H9 (cell line): ENCODE measurements at regions not wholly inside any gene's neighbourhood (a gene's known extent, or its start where the extent isn't known, plus 50 kb on each side); places are given as distances from the start of the nearest gene placed in this dataset.

Experiments used
- DNase-seq: peaks from one replicate; pipeline ENCODE4 v3.0.0-alpha.2; 2017
- H2AFZ ChIP-seq: one replicate; pipeline ENCODE4 v1.6.1; 2013; ENCODE audit warnings: mild to moderate bottlenecking, low read length, control low read depth, moderate library complexity
- H2AK5ac ChIP-seq: 2 replicates; pipeline ENCODE4 v1.6.1; 2013; ENCODE audit warnings: low read length, control low read depth, mixed read lengths; ENCODE audit not compliant: insufficient read length
- H2BK120ac ChIP-seq: one replicate; pipeline ENCODE4 v1.6.1; 2013; ENCODE audit warnings: low read depth, mild to moderate bottlenecking, low read length, control low read depth, inconsistent platforms; ENCODE audit not compliant: poor library complexity, severe bottlenecking
- H2BK12ac ChIP-seq: 2 replicates; pipeline ENCODE4 v1.6.1; 2013; ENCODE audit warnings: low read length, control low read depth, mixed read lengths, low read depth; ENCODE audit not compliant: insufficient read length
- H2BK15ac ChIP-seq: 2 replicates; pipeline ENCODE4 v1.6.1; 2013; ENCODE audit warnings: low read depth, low read length, control low read depth
- H2BK20ac ChIP-seq: one replicate; pipeline ENCODE4 v1.6.1; 2013; ENCODE audit warnings: low read depth, mild to moderate bottlenecking, low read length, control low read depth, inconsistent platforms; ENCODE audit not compliant: poor library complexity, severe bottlenecking
- H2BK5ac ChIP-seq: 2 replicates; pipeline ENCODE4 v1.6.1; 2013; ENCODE audit warnings: low read length, control low read depth, mixed read lengths; ENCODE audit not compliant: insufficient read length
- H3K14ac ChIP-seq: 2 replicates; pipeline ENCODE4 v1.6.1; 2013; ENCODE audit warnings: low read length, control low read depth; ENCODE audit not compliant: insufficient read depth
- H3K18ac ChIP-seq: 2 replicates; pipeline ENCODE4 v1.6.1; 2013; ENCODE audit warnings: low read depth, mild to moderate bottlenecking, mixed read lengths, low read length, control low read depth; ENCODE audit not compliant: insufficient read length
- H3K23ac ChIP-seq: 2 replicates; pipeline ENCODE4 v1.6.1; 2013; ENCODE audit warnings: low read length, control low read depth, mixed read lengths, low read depth; ENCODE audit not compliant: insufficient read length
- H3K23me2 ChIP-seq: 2 replicates; pipeline ENCODE4 v1.6.1; 2013; ENCODE audit warnings: low read depth, mild to moderate bottlenecking, mixed read lengths, low read length, control low read depth; ENCODE audit not compliant: insufficient read length, poor library complexity, severe bottlenecking
- H3K27ac ChIP-seq: 2 replicates; pipeline ENCODE4 v1.5.1; 2013; ENCODE audit warnings: low read length, control low read depth, mixed read lengths, low read depth; ENCODE audit not compliant: insufficient read length
- H3K27me3 ChIP-seq: 2 replicates; pipeline ENCODE4 v1.6.1; 2013; ENCODE audit warnings: low read length, control low read depth, inconsistent platforms; ENCODE audit not compliant: insufficient read depth
- H3K4ac ChIP-seq: 2 replicates; pipeline ENCODE4 v1.6.1; 2013; ENCODE audit warnings: low read depth, mild to moderate bottlenecking, control low read depth, inconsistent platforms, low read length, moderate library complexity
- H3K4me1 ChIP-seq: 2 replicates; pipeline ENCODE4 v1.6.1; 2013; ENCODE audit warnings: low read length, control low read depth, inconsistent platforms; ENCODE audit not compliant: insufficient read depth
- H3K4me2 ChIP-seq: 2 replicates; pipeline ENCODE4 v1.6.1; 2013; ENCODE audit warnings: low read length, control low read depth, mixed read lengths; ENCODE audit not compliant: insufficient read length, insufficient read depth
- H3K56ac ChIP-seq: 2 replicates; pipeline ENCODE4 v1.6.1; 2013; ENCODE audit warnings: low read depth, mild to moderate bottlenecking, mixed read lengths, low read length, control low read depth; ENCODE audit not compliant: insufficient read length
- H3K79me1 ChIP-seq: 2 replicates; pipeline ENCODE4 v1.6.1; 2013; ENCODE audit warnings: low read depth, mild to moderate bottlenecking, moderate library complexity, low read length, control low read depth, inconsistent platforms; ENCODE audit not compliant: insufficient read depth, poor library complexity, severe bottlenecking
- H3K79me2 ChIP-seq: 2 replicates; pipeline ENCODE4 v1.6.1; 2013; ENCODE audit warnings: low read length, control low read depth, inconsistent platforms; ENCODE audit not compliant: insufficient read depth
- H3K9ac ChIP-seq: 2 replicates; pipeline ENCODE4 v1.6.1; 2013; ENCODE audit warnings: low read length, control low read depth, mixed read lengths; ENCODE audit not compliant: insufficient read length; ENCODE audit errors: extremely low read depth
- H3K9me3 ChIP-seq: one replicate; pipeline ENCODE4 v1.6.1; 2013; ENCODE audit warnings: low read depth, low read length, inconsistent platforms; ENCODE audit not compliant: control insufficient read depth
- H3T11ph ChIP-seq: one replicate; pipeline ENCODE4 v1.6.1; 2013; ENCODE audit warnings: mild to moderate bottlenecking, low read length, control low read depth, inconsistent platforms
- H4K20me1 ChIP-seq: one replicate; pipeline ENCODE4 v1.6.1; 2013; ENCODE audit not compliant: control insufficient read depth, insufficient read length, insufficient read depth
- H4K5ac ChIP-seq: 2 replicates; pipeline ENCODE4 v1.6.1; 2013; ENCODE audit warnings: low read depth, mild to moderate bottlenecking, mixed read lengths, low read length, control low read depth; ENCODE audit not compliant: insufficient read length
- H4K8ac ChIP-seq: replicated peaks from 2 replicates; pipeline ENCODE4 v1.6.1; 2013; ENCODE audit warnings: low read length, control low read depth, mixed read lengths, low read depth; ENCODE audit not compliant: insufficient read length
- H4K91ac ChIP-seq: 2 replicates; pipeline ENCODE4 v1.6.1; 2013; ENCODE audit warnings: low read depth, mild to moderate bottlenecking, moderate library complexity, mixed read lengths, low read length, control low read depth; ENCODE audit not compliant: insufficient read length
- H3K27ac Mint-ChIP-seq, 3 experiments: 2 replicates in 2 of 3; 3 replicates in 1 of 3; pipeline ENCODE4 v1.8.0; 2020 to 2021; ENCODE audit warnings: mixed read lengths in 3 of 3, mild to moderate bottlenecking in 1 of 3, moderate library complexity in 1 of 3
- H3K27me3 Mint-ChIP-seq: 2 replicates; pipeline ENCODE4 v1.8.0; 2021; ENCODE audit warnings: low read depth, mild to moderate bottlenecking, moderate library complexity, mixed read lengths
- H3K36me3 Mint-ChIP-seq, 3 experiments: 2 replicates in 2 of 3; 3 replicates in 1 of 3; pipeline ENCODE4 v1.8.0; 2020 to 2021; ENCODE audit warnings: low read depth in 3 of 3, mixed read lengths in 3 of 3; ENCODE audit not compliant: insufficient read depth in 1 of 3
- H3K4me1 Mint-ChIP-seq, 2 experiments: 2 replicates each; pipeline ENCODE4 v1.8.0; 2020; ENCODE audit warnings: mixed read lengths in 2 of 2
- H3K4me3 Mint-ChIP-seq, 2 experiments: 2 replicates in 1 of 2; 3 replicates in 1 of 2; pipeline ENCODE4 v1.8.0; 2020 to 2021; ENCODE audit warnings: mild to moderate bottlenecking in 2 of 2, mixed read lengths in 2 of 2, moderate library complexity in 1 of 2
- H3K9me3 Mint-ChIP-seq, 2 experiments: 2 replicates in 1 of 2; 3 replicates in 1 of 2; pipeline ENCODE4 v1.8.0; 2020; ENCODE audit warnings: mild to moderate bottlenecking in 2 of 2, mixed read lengths in 2 of 2, moderate library complexity in 1 of 2
- CTCF ChIP-seq: fragments of 200-600 bp; sonication (generic); conservative IDR thresholded peaks from 3 replicates; pipeline ENCODE4 v1.8.0; 2021; ENCODE audit warnings: antibody characterized with exemption, mild to moderate bottlenecking

GRCh38 chrX:121649417-121649816, 602.0 kb downstream of the GLUD2 start:
- Histone ChIP-seq H3K4ac (no peak overlapping the region), H2BK15ac (no peak overlapping the region), H3K18ac (no peak overlapping the region), H3T11ph (no peak overlapping the region), H3K4me2 (no peak overlapping the region), H4K5ac (no peak overlapping the region), H3K4me1 (no peaks in the 10 kb centered on the region), H3K9ac (no peak overlapping the region), H3K23me2 (no peaks in the 10 kb centered on the region), H3K14ac (no peak overlapping the region), H3K27ac (no peak overlapping the region), H2BK12ac (no peak overlapping the region), H4K91ac (no peak overlapping the region), H4K8ac (no peak overlapping the region), H3K79me2 (no peaks in the 10 kb centered on the region), H3K9me3 (peaks cover 15% of the 10 kb centered on the region), H3K56ac (no peak overlapping the region), H3K27me3 (no peaks in the 10 kb centered on the region), H4K20me1 (no peaks in the 10 kb centered on the region), H2BK120ac (no peak overlapping the region), H3K79me1 (no peaks in the 10 kb centered on the region), H2AK5ac (no peak overlapping the region), H3K23ac (no peak overlapping the region), H2BK20ac (no peak overlapping the region), H2AFZ (no peak overlapping the region), H2BK5ac (no peak overlapping the region)
- no peaks in the 10 kb centered on the region; a peak in 1 of 7 replicates for H3K36me3 Mint-ChIP-seq
- no peaks in the 10 kb centered on the region for H3K27me3 Mint-ChIP-seq
- no peak overlapping the region for H3K27ac Mint-ChIP-seq
- DNase-seq, result no peak
- peaks cover 12 to 51% of the 10 kb centered on the region in 2 experiments for H3K9me3 Mint-ChIP-seq
- H3K4me3 Mint-ChIP-seq, result no peak overlapping the region
- no peaks in the 10 kb centered on the region for H3K4me1 Mint-ChIP-seq
- no peak for TF ChIP-seq CTCF
